ENCODE measurements at regions not wholly inside any gene's neighbourhood (a gene's known extent, or its start where the extent isn't known, plus 50 kb on each side); places are given as distances from the start of the nearest gene placed in this dataset.

DNA sequence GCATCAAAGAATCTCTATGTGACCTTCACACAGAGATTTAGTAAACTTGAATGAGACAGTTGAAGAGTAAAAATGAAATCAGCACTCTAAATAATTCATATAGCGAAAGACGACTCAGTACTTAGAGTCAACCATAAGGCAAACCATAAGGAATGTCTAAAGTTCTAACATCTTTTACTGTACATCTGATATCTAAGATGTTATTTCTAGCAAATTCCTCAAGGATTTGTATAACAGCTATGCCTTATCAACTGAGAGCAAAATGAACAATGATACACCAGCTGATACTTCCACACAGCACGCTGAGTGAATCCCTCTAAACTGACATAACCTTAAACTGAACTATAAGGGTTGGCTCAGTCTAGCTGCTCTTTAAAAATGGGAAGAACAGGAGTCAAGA lies 760.3 kb downstream of the EFNA5 start:
- TF ChIP-seq, protein P1, sequence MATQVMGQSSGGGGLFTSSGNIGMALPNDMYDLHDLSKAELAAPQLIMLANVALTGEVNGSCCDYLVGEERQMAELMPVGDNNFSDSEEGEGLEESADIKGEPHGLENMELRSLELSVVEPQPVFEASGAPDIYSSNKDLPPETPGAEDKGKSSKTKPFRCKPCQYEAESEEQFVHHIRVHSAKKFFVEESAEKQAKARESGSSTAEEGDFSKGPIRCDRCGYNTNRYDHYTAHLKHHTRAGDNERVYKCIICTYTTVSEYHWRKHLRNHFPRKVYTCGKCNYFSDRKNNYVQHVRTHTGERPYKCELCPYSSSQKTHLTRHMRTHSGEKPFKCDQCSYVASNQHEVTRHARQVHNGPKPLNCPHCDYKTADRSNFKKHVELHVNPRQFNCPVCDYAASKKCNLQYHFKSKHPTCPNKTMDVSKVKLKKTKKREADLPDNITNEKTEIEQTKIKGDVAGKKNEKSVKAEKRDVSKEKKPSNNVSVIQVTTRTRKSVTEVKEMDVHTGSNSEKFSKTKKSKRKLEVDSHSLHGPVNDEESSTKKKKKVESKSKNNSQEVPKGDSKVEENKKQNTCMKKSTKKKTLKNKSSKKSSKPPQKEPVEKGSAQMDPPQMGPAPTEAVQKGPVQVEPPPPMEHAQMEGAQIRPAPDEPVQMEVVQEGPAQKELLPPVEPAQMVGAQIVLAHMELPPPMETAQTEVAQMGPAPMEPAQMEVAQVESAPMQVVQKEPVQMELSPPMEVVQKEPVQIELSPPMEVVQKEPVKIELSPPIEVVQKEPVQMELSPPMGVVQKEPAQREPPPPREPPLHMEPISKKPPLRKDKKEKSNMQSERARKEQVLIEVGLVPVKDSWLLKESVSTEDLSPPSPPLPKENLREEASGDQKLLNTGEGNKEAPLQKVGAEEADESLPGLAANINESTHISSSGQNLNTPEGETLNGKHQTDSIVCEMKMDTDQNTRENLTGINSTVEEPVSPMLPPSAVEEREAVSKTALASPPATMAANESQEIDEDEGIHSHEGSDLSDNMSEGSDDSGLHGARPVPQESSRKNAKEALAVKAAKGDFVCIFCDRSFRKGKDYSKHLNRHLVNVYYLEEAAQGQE (IDR thresholded peaks at IDR 0.05; ENCODE audit: insufficient read depth in 1 of 2, low read depth in 2 of 2, low read length in 2 of 2): no peak
- TF ChIP-seq SIN3A (IDR thresholded peaks at IDR 0.05; ENCODE audit: borderline replicate concordance, insufficient read depth, low read length) (no peak), POLR2AphosphoS5 (IDR thresholded peaks at IDR 0.05; ENCODE audit: low read depth, low read length) (no peak), TAF1 (IDR thresholded peaks at IDR 0.05; ENCODE audit: borderline replicate concordance, insufficient read depth, low read length) (no peak), FOXP2 (optimal IDR thresholded peaks at IDR 0.05; ENCODE audit: borderline replicate concordance, extremely low read depth, extremely low read length, insufficient read depth) (no peak)

DNA sequence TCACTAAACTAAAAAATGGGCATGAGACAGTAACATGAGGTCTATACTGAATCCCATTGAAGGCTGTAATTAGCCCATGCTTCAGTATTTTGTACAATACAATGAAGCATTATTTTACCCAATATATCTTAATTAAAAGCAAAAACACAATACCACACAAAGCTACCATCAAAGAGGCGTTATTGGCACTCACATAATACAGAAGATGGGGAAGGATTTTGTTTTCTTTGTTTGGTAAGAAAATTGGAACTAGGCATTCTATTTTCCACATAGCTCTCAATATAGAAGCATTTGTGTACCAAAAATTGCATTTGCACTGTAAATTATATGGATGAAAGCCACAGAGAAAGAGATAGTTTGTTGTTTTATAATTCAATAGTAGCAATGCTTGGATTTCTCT lies 761.0 kb downstream of the EFNA5 start:
- TF ChIP-seq, protein P1 (IDR thresholded peaks at IDR 0.05; ENCODE audit: insufficient read depth in 1 of 2, low read depth in 2 of 2, low read length in 2 of 2): no peak
- TF ChIP-seq SIN3A (IDR thresholded peaks at IDR 0.05; ENCODE audit: borderline replicate concordance, insufficient read depth, low read length) (no peak), FOXP2 (optimal IDR thresholded peaks at IDR 0.05; ENCODE audit: borderline replicate concordance, extremely low read depth, extremely low read length, insufficient read depth) (no peak), TAF1 (IDR thresholded peaks at IDR 0.05; ENCODE audit: borderline replicate concordance, insufficient read depth, low read length) (no peak), POLR2AphosphoS5 (IDR thresholded peaks at IDR 0.05; ENCODE audit: low read depth, low read length) (no peak)

DNA sequence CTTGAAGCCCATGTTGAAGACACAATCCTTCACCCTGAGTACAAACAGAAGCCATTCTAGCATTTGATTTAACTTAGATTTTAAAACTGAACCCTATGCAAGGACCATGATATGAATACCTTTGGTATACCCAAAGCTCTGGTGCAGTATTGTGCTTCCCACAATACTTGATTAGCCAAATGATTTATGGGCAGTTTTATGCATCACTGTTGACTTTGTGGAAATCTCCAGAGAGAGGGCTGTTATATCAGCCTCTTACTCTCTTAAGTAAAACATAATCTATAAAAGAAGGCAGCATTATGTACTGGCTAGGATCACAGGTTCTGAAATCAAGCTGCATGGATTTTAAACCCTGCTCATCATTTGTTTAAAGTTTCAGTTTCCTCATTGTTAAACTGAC lies 762.8 kb downstream of the EFNA5 start:
- TF ChIP-seq TAF1 (IDR thresholded peaks at IDR 0.05; ENCODE audit: borderline replicate concordance, insufficient read depth, low read length) (no peak), SIN3A (IDR thresholded peaks at IDR 0.05; ENCODE audit: borderline replicate concordance, insufficient read depth, low read length) (no peak), POLR2AphosphoS5 (IDR thresholded peaks at IDR 0.05; ENCODE audit: low read depth, low read length) (no peak), FOXP2 (optimal IDR thresholded peaks at IDR 0.05; ENCODE audit: borderline replicate concordance, extremely low read depth, extremely low read length, insufficient read depth) (no peak)
- TF ChIP-seq, protein P1 (IDR thresholded peaks at IDR 0.05; ENCODE audit: insufficient read depth in 1 of 2, low read depth in 2 of 2, low read length in 2 of 2): no peak

DNA sequence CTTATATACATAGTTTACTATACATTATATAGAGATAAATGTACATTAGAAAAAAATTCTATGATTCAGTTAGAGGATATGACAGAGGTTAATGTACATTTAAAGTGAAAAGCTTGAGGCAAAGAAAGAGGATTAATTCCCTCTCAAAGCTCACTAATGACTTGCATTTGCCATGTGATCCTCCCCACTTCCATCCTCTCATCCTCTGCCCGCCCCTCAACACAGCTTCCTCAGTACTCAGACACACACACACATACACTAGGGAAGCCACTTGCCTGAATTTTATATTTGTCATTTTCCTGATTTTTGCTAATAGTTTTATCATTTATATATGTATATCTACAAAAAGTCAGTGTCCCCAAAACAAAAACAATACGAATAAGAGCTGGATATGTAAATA lies 764.5 kb downstream of the EFNA5 start:
- TF ChIP-seq, protein P1 (IDR thresholded peaks at IDR 0.05; ENCODE audit: insufficient read depth in 1 of 2, low read depth in 2 of 2, low read length in 2 of 2): no peak
- no peak for TF ChIP-seq TAF1 (IDR thresholded peaks at IDR 0.05; ENCODE audit: borderline replicate concordance, insufficient read depth, low read length)
- TF ChIP-seq FOXP2 (optimal IDR thresholded peaks at IDR 0.05; ENCODE audit: borderline replicate concordance, extremely low read depth, extremely low read length, insufficient read depth): no peak

DNA sequence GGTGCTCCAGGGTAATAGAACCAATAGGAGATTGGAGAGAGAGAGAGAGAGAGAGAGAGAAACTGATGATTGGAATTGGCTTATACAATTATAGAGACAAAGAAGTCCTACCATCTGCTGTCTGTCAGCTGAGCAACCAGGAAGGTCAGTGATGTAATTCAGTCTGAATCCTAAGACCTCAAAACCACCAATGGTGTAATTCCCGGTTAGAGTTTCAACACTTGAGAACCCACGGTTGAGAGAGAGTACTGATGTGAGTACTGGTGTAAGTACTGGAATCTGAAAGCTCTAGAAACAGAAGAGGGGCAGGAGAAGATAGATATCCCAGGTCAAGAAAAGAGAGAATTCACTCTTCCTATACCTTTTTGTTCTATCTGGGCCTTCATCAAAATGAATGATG lies 775.8 kb downstream of the EFNA5 start:
- TF ChIP-seq TAF1 (IDR thresholded peaks at IDR 0.05; ENCODE audit: borderline replicate concordance, insufficient read depth, low read length) (no peak), POLR2AphosphoS5 (IDR thresholded peaks at IDR 0.05; ENCODE audit: low read depth, low read length) (no peak), SIN3A (IDR thresholded peaks at IDR 0.05; ENCODE audit: borderline replicate concordance, insufficient read depth, low read length) (no peak), FOXP2 (optimal IDR thresholded peaks at IDR 0.05; ENCODE audit: borderline replicate concordance, extremely low read depth, extremely low read length, insufficient read depth) (no peak)
- TF ChIP-seq, protein P1 (IDR thresholded peaks at IDR 0.05; ENCODE audit: insufficient read depth in 1 of 2, low read depth in 2 of 2, low read length in 2 of 2): no peak

Data from PFSK-1 (cell line).